Lower leg skin (tissue), 4 donors: ENCODE measurements at regions not wholly inside any gene's neighbourhood (a gene's known extent, or its start where the extent isn't known, plus 50 kb on each side); places are given as distances from the start of the nearest gene placed in this dataset.

ENCODE experiments used
- DNase-seq, 2 donors: peaks; one replicate each; pipeline ENCODE4 v3.0.0-alpha.2; 2019; ENCODE audit warnings: low spot score in 2 of 2
- H3K4me3 ChIP-seq: fragments of 200-600 bp; sonication (generic); 2 replicates; pipeline ENCODE4 v1.5.1; 2017; ENCODE audit warnings: mild to moderate bottlenecking, low read depth; ENCODE audit not compliant: poor library complexity, severe bottlenecking
- POLR2A ChIP-seq, 2 donors: fragments of 450-650 bp; IDR thresholded peaks; one replicate each; pipeline ENCODE4 v1.6.1; 2016 to 2017; ENCODE audit warnings: antibody characterized with exemption in 2 of 2, mild to moderate bottlenecking in 1 of 2, moderate library complexity in 1 of 2
- WGBS, 2 donors: methylation state at CpG; one replicate each; pipeline ENCODE4 v1.1.5; 2018; 5-methylcytosine and 5-hydroxymethylcytosine counted together
- intact Hi-C: fragments of 100-400 bp; cut with DNase I; formaldehyde crosslinking; loops from one replicate; pipeline ENCODE4 v1.15.0; 2023; ENCODE audit warnings: low total_unique reads
- TF ChIP-seq, protein P1 (sequence below), 3 donors: fragments of 450-650 bp; IDR thresholded peaks; one replicate each; pipeline ENCODE4 v1.5.1; 2016; ENCODE audit warnings: antibody characterized with exemption in 3 of 3, mild to moderate bottlenecking in 3 of 3, moderate library complexity in 2 of 3

- intact Hi-C loops, result loop anchor here (5.0 kb wide), 1 partner anchor 1902 kb away; no protein-coding TSS in a partner anchor
- 57 to 66% methylated on average over 1 of the region's 1 CpG for WGBS, 2 donors
- TF ChIP-seq POLR2A (IDR thresholded peaks at IDR 0.05), result no peak
- TF ChIP-seq, protein P1, sequence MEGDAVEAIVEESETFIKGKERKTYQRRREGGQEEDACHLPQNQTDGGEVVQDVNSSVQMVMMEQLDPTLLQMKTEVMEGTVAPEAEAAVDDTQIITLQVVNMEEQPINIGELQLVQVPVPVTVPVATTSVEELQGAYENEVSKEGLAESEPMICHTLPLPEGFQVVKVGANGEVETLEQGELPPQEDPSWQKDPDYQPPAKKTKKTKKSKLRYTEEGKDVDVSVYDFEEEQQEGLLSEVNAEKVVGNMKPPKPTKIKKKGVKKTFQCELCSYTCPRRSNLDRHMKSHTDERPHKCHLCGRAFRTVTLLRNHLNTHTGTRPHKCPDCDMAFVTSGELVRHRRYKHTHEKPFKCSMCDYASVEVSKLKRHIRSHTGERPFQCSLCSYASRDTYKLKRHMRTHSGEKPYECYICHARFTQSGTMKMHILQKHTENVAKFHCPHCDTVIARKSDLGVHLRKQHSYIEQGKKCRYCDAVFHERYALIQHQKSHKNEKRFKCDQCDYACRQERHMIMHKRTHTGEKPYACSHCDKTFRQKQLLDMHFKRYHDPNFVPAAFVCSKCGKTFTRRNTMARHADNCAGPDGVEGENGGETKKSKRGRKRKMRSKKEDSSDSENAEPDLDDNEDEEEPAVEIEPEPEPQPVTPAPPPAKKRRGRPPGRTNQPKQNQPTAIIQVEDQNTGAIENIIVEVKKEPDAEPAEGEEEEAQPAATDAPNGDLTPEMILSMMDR (IDR thresholded peaks at IDR 0.05), result no peak
- DNase-seq, result no peak
- H3K4me3 ChIP-seq, result no peak overlapping the region
Observed at GRCh38 chr5:107224272-107224671, 446.5 kb downstream of the EFNA5 start.

- H3K4me3 ChIP-seq, result no peak overlapping the region
- no peak for DNase-seq
- 62 to 66% methylated on average over 2 of the region's 2 CpGs for WGBS, 2 donors
- no peak for TF ChIP-seq POLR2A (IDR thresholded peaks at IDR 0.05)
- TF ChIP-seq, protein P1 (IDR thresholded peaks at IDR 0.05), result no peak
- intact Hi-C loops, result loop anchor here (5.0 kb wide), 1 partner anchor 1901 kb away; no protein-coding TSS in a partner anchor
Observed at GRCh38 chr5:107223066-107223465, 447.7 kb downstream of the EFNA5 start.

DNA sequence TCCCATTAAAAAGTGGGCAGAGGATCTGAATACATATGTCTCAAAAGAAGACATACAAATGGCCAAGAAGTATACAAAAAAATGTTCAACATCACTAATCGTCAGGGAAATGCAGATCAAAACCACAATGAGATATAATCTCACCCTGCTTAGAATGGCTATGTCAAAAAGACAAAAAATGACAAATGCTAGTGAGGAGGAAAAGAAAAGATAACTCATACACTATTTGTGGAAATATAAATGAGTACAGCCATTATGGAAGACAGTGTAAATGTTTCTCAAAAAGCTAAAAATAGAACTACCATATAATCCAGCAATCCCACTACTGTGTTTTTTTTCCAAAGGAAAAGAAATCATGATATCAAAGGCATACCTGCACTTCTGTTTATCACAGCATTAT, 450.7 kb downstream of the EFNA5 start:
- 37 to 40% methylated on average over 1 of the region's 1 CpG for WGBS, 2 donors
- DNase-seq, result no peak
- intact Hi-C loops, result loop anchor here (5.0 kb wide), 1 partner anchor 1898 kb away; no protein-coding TSS in a partner anchor
- no peak overlapping the region for H3K4me3 ChIP-seq
- no peak for TF ChIP-seq POLR2A (IDR thresholded peaks at IDR 0.05)
- TF ChIP-seq, protein P1 (IDR thresholded peaks at IDR 0.05), result no peak

DNA sequence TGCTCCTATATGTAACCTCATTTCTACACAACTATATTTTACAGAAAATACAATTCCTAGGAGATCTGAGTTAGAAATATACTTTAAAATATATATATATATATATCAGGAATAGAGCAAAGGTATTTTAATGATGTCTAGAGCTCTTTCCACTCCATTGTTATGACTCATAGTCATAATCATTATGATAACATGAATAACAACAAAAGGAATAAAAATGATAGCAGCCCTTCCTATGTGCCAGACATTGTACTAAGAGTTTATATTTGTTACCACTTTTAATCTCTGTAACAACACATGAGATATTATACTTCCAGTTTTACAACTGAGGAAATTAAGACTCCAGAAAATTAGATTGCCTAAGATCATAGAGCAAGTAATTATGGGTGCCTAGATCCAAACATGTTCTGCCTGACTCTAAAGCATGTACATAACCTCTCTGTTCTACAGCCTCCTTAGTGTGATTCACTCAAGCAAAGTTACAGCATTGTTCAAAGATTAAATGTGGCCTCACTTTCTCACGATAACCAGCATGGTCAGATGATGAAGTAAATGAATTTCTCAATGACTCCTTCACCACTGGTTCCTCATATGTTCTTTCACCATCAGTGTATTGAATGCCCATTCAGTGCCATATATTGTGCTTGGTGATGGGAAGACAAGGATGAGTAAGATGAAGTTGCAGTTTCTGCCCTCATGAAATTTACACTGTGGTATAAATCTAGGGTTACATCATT, 452.1 kb downstream of the EFNA5 start:
- no peak for DNase-seq
- WGBS, 2 donors, result 56 to 74% methylated on average over 1 of the region's 1 CpG
- intact Hi-C loops, result no loop called here
- H3K4me3 ChIP-seq, result no peak overlapping the region
- TF ChIP-seq POLR2A (IDR thresholded peaks at IDR 0.05), result no peak
- TF ChIP-seq, protein P1 (IDR thresholded peaks at IDR 0.05), result no peak

- 36 to 50% methylated on average over 3 of the region's 3 CpGs for WGBS, 2 donors
- no peak overlapping the region for H3K4me3 ChIP-seq
- intact Hi-C loops, result no loop called here
- TF ChIP-seq, protein P1 (IDR thresholded peaks at IDR 0.05), result no peak
- TF ChIP-seq POLR2A (IDR thresholded peaks at IDR 0.05), result no peak
- DNase-seq, result peak; percentile 75 to 85
Observed at GRCh38 chr5:107217721-107218130, 453.0 kb downstream of the EFNA5 start.
